Uterus (tissue), 3 donors: ENCODE measurements at regions not wholly inside any gene's neighbourhood (a gene's known extent, or its start where the extent isn't known, plus 50 kb on each side); places are given as distances from the start of the nearest gene placed in this dataset.

Source experiments
- DNase-seq, 2 donors: peaks; one replicate each; pipeline ENCODE4 v3.0.0-alpha.2; 2019 to 2020
- H3K27ac ChIP-seq, 2 donors: fragments of 200-600 bp; sonication (generic); 1 replicate in 1 of 2; 2 replicates in 1 of 2; pipeline ENCODE4 v1.5.1; 2016 to 2018
- H3K27me3 ChIP-seq, 2 donors: fragments of 200-600 bp; sonication (generic); one replicate each; pipeline ENCODE4 v1.5.1; 2018 to 2019; ENCODE audit warnings: control low read depth in 1 of 2
- H3K36me3 ChIP-seq, 2 donors: fragments of 200-600 bp; sonication (generic); one replicate each; pipeline ENCODE4 v1.5.1; 2019; ENCODE audit warnings: control low read depth in 1 of 2
- H3K4me1 ChIP-seq, 2 donors: fragments of 200-600 bp; sonication (generic); one replicate each; pipeline ENCODE4 v1.5.1; 2018 to 2019; ENCODE audit warnings: control low read depth in 1 of 2
- H3K4me3 ChIP-seq, 2 donors: fragments of 200-600 bp; sonication (generic); 1 replicate in 1 of 2; 2 replicates in 1 of 2; pipeline ENCODE4 v1.5.1; 2018 to 2019; ENCODE audit warnings: mild to moderate bottlenecking in 1 of 2
- H3K9me3 ChIP-seq, 2 donors: fragments of 200-600 bp; sonication (generic); one replicate each; pipeline ENCODE4 v1.5.1; 2019; ENCODE audit warnings: control low read depth in 1 of 2
- CTCF ChIP-seq, 4 experiments: fragments of 200-600 bp in 2 of 4; fragments of 450-650 bp in 2 of 4; sonication (generic) in 2 of 4; IDR thresholded peaks; one replicate each; pipeline ENCODE4 v1.5.1; 2016 to 2019; ENCODE audit warnings: antibody characterized with exemption in 4 of 4, mild to moderate bottlenecking in 2 of 4, moderate library complexity in 1 of 4
- POLR2A ChIP-seq, 2 donors: fragments of 450-650 bp; IDR thresholded peaks; one replicate each; pipeline ENCODE4 v1.6.1; 2016; ENCODE audit warnings: antibody characterized with exemption in 2 of 2, mild to moderate bottlenecking in 1 of 2, moderate library complexity in 1 of 2
- intact Hi-C: fragments of 100-400 bp; cut with DNase I; formaldehyde crosslinking; loops from one replicate; pipeline ENCODE4 v1.15.1; 2023; ENCODE audit warnings: low total_unique reads
- donor health status: DM: yes; HTN: yes; CAD: no.

DNA sequence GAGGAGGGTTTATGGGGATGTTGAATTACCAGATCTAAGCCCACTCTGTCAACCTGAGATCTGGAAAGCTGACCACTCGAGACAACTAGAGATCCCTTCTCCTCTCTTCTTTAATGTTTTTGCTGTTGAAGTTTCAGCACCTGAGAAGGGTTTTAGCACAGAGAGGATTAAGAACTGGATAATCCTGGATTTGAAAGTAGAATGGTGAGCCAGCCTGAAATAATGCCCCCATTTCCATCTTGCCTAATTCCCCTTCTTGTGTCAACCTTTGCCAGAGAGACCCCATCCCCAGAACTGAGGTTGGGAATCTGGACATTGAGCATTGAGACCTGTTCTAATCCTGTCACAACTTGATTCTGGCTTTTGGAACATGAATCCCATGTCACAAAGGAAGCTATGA, 87.8 kb upstream of the RFLNA start:
- TF ChIP-seq POLR2A (IDR thresholded peaks at IDR 0.05) (no peak), CTCF (IDR thresholded peaks at IDR 0.05) (no peak)
- Histone ChIP-seq H3K9me3 (peaks cover 0 to 3% of the 10 kb centered on the region in 2 donors), H3K4me3 (no peak overlapping the region), H3K27ac (no peak overlapping the region), H3K36me3 (no peaks in the 10 kb centered on the region), H3K27me3 (no peaks in the 10 kb centered on the region), H3K4me1 (no peaks in the 10 kb centered on the region)
- no peak for DNase-seq
- intact Hi-C loops = no loop called here

DNA sequence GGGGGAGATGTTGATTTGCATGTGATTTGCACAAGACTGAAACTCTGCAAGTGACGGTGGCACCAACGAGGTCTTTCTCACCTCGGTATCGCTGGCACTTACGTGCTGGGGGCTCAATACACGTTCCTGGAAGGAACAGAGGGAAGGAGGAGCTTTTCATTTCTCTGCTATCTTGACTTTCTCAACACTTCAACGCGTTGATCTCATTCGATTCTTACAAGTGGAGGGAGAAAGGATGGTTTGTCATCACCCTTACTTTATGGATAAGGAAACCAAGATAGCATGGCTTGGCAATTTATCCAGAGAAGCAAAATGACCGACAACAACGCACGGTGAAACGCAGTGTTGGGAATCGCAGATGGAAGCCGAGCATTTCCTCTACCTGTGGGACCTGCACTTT, 87.3 kb upstream of the RFLNA start:
- H3K27me3 ChIP-seq = no peaks in the 10 kb centered on the region
- no peaks in the 10 kb centered on the region for H3K4me1 ChIP-seq
- H3K27ac ChIP-seq = no peak overlapping the region
- intact Hi-C loops = no loop called here
- no peaks in the 10 kb centered on the region for H3K36me3 ChIP-seq
- no peak overlapping the region for H3K4me3 ChIP-seq
- H3K9me3 ChIP-seq = peaks cover 0 to 3% of the 10 kb centered on the region in 2 donors
- TF ChIP-seq CTCF (IDR thresholded peaks at IDR 0.05) (no peak), POLR2A (IDR thresholded peaks at IDR 0.05) (no peak)
- DNase-seq = no peak

DNA sequence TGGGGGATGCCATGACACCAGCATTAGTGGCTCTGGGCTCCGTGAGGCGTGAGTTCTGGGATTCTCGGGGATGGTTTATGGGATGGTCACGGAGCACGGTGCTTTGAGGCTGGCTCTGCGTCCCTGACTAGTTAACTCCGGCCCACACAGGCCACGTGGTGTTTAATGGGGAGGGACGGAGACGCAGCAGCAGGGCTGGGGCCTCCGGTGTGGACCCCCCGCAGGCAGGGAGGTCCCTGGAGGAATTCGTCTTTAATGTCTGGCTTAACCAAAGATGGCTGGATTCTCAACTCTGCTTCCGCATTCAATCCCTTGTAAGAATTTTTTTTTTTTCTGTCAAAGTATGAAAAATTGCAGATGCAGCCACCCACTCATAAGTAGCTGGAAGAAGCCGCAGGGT, 86.4 kb upstream of the RFLNA start:
- H3K27me3 ChIP-seq = no peaks in the 10 kb centered on the region
- no peaks in the 10 kb centered on the region for H3K4me1 ChIP-seq
- no peak overlapping the region for H3K4me3 ChIP-seq
- H3K9me3 ChIP-seq = peaks cover 0 to 3% of the 10 kb centered on the region in 2 donors
- intact Hi-C loops = no loop called here
- no peaks in the 10 kb centered on the region for H3K36me3 ChIP-seq
- no peak for DNase-seq
- no peak overlapping the region for H3K27ac ChIP-seq
- TF ChIP-seq CTCF (IDR thresholded peaks at IDR 0.05) = no peak

DNA sequence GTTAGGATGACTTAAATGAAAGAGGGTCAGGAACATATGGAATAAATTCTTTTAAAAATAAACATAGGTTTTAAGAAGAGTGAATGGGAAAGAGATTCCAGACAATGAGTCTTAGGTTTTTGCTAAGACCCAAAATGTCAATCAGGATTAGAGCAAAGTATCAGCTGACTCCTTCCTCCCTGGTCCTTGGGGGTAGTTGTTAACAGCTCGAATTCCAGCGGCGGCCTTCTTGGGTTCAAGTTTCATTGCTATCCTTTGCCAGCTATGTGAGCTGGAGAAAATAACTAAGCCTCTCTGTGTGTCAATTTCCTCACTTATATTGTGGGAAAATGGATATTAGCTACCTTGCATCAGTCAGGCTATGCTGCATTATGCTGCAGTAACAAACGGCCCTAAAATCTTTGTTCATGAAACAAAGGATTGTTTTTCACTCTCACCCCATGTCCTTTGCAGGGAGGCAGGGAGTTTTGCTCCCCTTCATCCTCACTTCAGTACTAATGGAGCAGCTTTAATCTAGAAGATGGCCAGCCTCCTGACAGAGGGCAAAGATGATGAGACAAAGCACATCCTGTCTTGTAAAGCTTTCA, 83.8 kb upstream of the RFLNA start:
- intact Hi-C loops = no loop called here
- H3K9me3 ChIP-seq = peaks cover 0 to 8% of the 10 kb centered on the region in 2 donors
- H3K27ac ChIP-seq = no peak overlapping the region
- H3K4me1 ChIP-seq = no peaks in the 10 kb centered on the region
- no peaks in the 10 kb centered on the region for H3K27me3 ChIP-seq
- no peak overlapping the region for H3K4me3 ChIP-seq
- no peaks in the 10 kb centered on the region for H3K36me3 ChIP-seq
- TF ChIP-seq CTCF (IDR thresholded peaks at IDR 0.05) = no peak
- no peak for TF ChIP-seq POLR2A (IDR thresholded peaks at IDR 0.05)
- DNase-seq = no peak

DNA sequence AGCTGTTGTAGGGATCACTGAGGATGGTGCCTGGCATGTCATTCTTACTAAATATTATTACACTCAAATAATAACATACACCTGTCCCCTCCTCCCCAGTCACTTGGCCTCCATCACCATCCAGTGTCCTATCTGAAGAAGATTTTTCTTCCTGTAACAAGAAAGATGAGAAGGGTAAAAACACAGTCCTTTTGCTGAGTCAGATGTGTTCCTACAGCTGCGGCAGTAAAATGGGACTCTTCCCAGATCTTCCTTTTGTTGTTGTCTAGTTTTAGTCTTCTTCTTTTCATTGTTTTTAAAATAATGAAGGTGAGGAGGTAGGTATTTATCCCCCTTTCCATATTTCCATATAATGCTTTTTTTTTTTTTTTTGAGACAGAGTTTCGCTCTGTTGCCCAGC, 83.1 kb upstream of the RFLNA start:
- no peaks in the 10 kb centered on the region for H3K27me3 ChIP-seq
- intact Hi-C loops = no loop called here
- H3K9me3 ChIP-seq = peaks cover 0 to 8% of the 10 kb centered on the region in 2 donors
- no peak overlapping the region for H3K27ac ChIP-seq
- TF ChIP-seq CTCF (IDR thresholded peaks at IDR 0.05) (no peak), POLR2A (IDR thresholded peaks at IDR 0.05) (no peak)
- DNase-seq = no peak
- no peaks in the 10 kb centered on the region for H3K4me1 ChIP-seq
- H3K36me3 ChIP-seq = no peaks in the 10 kb centered on the region
- no peak overlapping the region for H3K4me3 ChIP-seq
